ENCODE measurements at regions not wholly inside any gene's neighbourhood (a gene's known extent, or its start where the extent isn't known, plus 50 kb on each side); places are given as distances from the start of the nearest gene placed in this dataset.

DNA sequence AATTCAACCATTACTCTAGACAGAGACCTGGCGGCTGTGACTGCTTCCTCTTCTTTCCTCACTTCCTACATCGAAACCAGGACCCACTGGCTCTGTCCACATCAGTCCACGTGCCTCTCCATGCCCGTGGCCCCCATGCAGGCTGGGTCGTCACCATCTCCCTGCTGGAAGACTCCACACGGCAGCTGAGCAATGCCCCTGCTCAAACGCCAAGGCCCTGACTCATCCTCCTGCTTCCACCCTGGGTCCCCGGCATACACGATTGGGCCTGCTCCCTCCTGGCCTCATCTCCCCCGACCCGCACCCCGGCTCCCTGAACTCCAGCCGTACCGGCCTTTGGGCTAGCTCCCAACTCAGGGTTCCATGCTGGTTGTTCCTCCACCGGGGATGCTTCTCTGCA lies 67.2 kb upstream of the IER5L start:
- DNase-seq, result no peak

DNA sequence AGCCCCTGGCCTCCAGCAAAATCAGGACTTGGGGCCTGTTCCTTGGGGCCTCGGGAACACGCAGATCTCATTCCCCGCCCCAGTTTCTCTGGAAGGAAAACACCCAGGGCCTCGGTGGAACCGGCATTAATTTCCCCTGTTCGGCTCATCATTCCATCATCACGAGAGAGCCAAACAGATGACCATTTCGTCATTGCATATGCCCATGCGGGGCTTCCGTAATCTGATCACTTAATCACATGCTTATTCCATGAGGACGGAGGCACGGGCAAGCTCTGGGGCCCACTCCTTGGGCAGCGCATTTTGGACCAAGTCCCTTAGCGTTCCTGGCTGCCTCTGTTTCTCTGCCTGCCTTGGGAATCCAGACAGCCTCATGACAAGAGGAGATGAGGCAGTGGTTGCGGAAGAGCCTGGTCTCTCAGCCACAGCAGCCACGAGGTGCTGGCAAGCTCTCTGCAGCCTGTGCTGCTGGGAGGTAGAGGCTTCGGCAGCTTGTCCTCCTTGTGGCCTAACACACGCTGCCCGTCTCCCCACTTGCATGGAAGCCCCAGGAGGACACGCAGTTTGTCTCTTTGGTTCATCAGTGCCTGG lies 65.0 kb upstream of the IER5L start:
- DNase-seq, result no peak

- DNase-seq, result no peak
Observed at GRCh38 chr9:129242191-129242941, 64.3 kb upstream of the IER5L start.

DNA sequence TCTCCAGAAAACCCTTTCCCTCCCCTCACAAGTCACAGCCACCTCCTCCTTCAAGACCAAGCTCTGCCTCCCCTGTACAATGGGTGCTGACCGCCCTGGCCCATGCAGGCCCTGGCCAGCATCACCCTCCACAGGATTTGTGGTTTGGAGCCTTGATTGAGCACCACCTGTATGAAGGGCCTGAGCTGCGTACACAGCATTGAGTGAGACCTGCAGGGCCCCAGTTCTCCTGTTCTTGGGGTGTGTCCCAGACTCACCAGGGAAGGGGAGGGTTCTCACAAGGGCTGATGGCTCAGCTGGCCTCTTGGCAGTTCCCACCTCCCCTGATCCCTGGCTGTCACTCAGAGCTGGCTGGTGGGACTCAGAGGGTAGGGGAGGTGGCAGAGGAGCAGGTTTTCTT lies 63.7 kb upstream of the IER5L start:
- no peak for DNase-seq

DNA sequence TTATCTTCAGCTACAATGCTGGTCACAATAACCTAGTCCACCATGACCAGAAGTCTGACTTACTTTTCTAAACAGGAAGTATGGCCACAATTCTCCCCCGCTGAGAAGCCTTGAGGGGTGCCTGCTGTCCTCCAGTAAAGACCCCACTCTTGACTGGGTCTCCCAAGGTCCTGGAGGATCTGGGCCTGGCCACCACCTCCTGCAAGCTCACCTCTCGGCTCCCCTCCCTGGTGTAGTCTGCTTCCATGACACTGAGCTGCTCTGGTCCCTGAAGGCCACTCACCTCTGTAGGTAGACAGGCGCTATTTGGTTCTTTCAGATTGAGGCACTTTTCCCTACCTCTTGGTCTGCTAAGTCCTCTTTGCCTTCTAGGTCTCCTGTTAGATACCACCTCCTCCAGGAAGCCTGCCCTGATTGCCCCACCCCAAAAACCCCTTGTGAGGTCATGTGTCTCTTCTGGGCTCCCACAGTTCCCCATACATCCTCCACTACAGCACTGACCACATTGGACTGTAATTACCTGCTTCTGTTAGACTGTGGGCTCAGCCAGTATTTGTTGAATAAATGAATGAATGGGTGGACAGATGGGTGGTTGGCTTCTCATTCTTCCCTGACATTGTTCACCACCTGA lies 62.6 kb upstream of the IER5L start:
- DNase-seq, result no peak

GRCh38 chr9:129239946-129240490 lies 62.0 kb upstream of the IER5L start:
- no peak for DNase-seq

GRCh38 chr9:129237803-129238202 lies 59.7 kb upstream of the IER5L start:
- DNase-seq, result no peak

DNA sequence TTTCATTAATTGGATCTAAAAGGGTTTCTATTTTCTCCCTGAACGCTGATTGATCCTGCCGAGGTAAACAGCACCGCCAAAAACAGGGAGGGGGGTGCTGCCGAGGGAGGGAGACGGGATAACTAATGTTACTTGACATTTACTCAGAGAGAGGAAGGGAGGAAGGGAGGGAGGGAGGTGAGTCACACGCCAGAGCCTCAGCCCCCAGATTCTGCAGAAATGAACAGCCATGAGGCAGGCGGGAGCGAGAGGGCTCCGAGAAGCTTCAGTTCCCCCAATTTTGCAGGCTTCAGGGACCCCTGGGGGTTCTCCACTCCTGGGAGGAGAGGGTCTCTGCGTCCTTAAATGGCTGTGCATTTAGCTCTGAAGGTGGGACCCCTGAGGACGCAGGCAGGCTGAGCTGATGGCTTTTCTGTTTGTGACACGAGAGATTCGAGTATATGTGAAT lies 59.1 kb upstream of the IER5L start:
- peak; percentile 24 for DNase-seq

DNA sequence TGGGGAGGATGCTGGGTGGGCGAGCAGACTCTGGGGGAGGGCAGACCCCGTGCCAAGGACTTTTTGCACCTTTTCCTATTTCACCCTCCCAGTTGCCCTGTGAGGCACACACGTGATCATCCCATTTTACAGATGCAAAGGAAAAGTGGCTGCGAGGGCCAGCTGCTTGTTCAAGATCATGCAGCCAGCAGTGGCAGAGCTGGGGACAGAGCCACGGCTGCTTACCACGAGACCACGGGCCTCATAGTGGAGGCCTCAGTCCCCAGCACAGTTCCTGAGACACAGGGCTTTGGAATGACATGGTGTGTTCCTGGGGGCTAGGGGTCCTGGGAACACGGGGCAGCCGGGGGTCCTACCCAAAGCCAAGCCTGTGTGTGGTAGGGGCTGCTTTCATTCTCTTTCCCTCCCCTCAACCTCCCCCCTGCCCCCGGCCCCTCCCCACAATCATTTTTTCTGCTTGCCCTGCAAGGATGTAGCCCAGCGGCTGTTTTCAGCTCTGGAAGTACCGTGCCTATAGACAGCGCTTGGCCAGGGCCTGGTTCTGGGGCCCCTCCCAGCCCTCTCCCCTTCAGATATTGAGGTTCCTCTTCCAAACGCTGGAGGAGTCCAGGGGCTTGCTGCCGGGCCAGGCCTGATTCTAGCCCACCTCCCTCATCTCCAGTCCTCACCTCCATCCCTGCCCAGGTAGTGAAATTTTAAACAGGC lies 58.5 kb upstream of the IER5L start:
- no peak for DNase-seq

DNA sequence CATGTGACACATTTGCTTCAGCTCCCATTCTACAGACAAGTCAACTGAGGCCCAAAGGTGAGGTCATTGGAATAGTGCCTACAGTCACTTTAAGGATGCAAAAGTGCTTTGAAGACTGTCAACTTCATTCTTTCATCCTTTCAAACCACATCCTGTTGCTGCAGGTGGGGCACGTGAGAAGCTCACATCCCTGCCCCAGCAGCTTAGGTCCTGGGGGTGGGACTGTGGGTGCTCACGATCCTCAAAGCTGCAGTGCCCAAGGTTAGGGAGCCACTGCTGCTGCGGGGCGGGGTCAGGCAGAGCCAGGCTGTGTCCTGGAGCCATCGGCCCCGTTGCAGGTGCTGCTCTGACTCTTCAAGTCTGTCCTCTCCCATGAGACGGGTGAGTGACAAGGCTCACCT lies 57.9 kb upstream of the IER5L start:
- DNase-seq, result peak; percentile 67

GRCh38 chr9:129235041-129235930 lies 57.2 kb upstream of the IER5L start:
- DNase-seq, result no peak

DNA sequence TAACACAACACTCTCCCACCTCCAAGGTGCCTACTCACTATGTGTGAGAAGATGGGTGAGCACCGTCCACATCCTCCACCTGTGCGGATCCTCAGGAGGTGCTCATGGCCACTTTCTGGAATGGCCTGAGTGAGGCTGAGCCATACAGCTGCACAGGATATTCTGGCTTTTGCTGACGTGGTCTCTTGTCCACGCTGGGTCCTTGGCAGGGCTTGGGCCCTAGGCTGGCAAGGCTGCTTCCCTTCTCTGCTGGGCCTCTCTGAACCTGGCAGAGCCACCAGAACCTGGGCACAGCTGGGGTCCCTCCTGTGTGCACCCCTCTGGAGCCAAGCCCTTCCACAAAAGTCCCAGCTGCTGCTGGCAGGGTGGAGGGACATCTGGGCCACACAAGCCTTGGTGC lies 56.4 kb upstream of the IER5L start:
- no peak for DNase-seq

DNA sequence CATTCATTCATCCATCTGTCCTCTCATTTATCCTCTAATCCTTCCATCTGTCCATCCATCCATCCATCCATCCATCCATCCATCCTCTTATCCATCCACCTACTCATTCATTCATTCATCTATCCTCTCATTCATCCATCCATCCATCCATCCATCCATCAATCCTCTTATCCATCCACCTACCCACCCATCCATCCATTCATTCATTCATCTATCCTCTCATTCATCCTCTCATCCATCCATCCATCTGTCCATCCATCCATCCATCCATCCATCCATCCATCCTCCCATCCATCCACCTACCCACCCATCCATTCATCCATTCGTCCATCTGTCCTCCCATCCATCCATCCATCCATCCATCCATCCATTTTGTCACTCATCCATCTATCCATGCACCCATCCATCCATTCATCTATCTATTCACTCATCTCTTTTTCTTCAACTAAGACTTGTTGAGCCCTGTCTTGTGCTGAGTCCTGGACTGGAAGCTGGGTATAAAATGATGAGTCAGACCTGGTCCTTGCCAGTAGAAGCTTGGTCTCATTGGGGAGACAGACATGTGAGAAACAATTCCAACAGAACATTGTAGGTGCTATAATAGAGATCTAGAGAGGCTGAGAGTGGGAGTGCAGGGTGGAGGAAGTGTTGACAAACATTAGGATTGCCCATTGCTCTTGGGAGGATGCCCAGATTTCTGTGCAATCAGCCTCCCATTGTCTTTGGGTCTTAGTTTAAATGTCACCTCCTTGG lies 55.0 kb upstream of the IER5L start:
- DNase-seq, result no peak

DNA sequence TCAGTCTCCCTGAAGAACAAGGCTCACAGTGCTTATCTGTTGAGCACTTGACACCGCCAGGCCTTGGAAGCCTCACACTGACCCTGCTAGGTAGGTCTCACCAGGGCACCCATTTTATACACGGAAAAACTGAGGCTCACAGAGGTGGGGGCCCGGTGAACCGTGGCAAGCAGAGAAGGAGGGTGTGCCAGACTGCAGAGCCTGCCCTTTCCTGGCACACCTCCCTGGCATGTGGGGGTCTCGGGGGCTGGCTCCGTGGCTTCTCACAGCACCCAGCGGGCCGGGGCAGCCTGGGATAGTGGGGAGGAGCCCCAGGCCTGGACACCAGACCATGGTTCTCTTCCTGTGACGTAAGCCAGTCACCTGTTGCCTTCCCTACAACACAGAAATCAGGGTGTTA lies 53.7 kb upstream of the IER5L start:
- no peak for DNase-seq

DNA sequence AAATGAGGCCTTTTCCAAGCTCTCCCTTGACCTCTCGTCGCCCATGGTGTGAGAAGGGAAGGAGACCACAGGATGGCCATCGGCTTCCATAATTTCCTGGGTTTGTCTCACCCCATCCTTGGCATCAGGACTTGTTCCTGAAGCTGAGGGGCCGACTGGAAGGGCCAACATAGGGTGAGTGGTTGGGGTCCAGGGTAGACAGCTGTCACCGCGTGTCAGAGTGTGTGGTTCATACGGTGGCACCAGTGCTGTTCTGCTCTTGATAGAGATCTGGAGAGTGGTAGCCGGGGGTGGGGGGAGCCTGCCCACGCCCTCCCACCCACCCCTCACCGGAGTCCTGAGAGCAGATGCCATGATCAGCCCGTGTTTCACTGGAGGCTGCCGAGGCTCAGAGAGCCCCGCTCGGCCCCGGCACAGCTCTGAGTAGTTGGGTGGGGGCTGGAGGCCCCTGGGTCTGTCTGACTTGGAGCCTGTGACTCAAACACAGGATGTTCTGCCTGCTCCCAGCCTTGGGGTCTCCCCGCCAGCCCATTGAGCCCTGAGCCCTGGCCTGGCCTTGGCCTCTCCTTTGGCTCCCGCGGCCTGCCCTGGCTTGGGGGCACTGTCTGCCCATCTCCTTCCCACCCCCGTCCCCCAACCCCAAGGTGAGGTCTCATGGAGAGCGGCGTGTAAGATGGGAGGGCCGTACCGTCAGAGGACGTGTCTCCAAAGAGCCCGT lies 53.1 kb upstream of the IER5L start:
- no peak for DNase-seq

DNA sequence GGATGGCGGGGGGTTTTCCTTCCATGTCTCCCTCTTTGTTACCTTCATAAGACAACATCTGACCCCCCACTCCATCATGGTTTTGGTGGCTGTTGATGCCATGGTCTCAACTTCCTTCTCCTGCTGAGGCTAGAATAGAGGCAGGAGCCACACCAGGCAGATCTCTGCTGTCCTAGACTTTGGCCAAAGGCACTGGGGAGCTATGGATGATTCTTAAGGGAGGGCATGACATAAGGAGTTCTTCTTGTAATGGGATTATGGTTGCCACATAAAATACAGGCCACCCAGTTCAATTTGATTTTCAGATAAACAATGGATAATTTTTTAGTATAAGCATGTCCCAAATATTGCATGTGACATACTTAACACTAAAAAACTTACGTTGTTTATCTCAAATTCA lies 52.2 kb upstream of the IER5L start:
- no peak for DNase-seq

All from CD4-positive, alpha-beta T cell treated with Interleukin-15 for 1 hour (primary cell).